Left lung (tissue), 4 donors: ENCODE measurements at regions not wholly inside any gene's neighbourhood (a gene's known extent, or its start where the extent isn't known, plus 50 kb on each side); places are given as distances from the start of the nearest gene placed in this dataset.

ENCODE experiments used
- ATAC-seq: fragments of 200-7000 bp; cut with Tn5 transposase; one replicate; pipeline ENCODE4 v1.9.1; 2020; ENCODE audit warnings: moderate library complexity
- DNase-seq, 4 donors: peaks; one replicate each; pipeline ENCODE4 v3.0.0-alpha.2; 2013 to 2020
- H3K27ac ChIP-seq, 2 donors: fragments of 200-600 bp; sonication (generic) in 1 of 2; one replicate each; pipeline versions ENCODE4 v1.5.0 to v1.8.0; 2020 to 2021
- H3K27me3 ChIP-seq, 2 donors: fragments of 200-600 bp; sonication (generic) in 1 of 2; one replicate each; pipeline versions ENCODE4 v1.5.0 to v1.8.0; 2020 to 2021
- H3K36me3 ChIP-seq, 2 donors: fragments of 200-600 bp; sonication (generic) in 1 of 2; one replicate each; pipeline versions ENCODE4 v1.5.0 to v1.8.0; 2020 to 2021
- H3K4me1 ChIP-seq, 2 donors: fragments of 200-600 bp; one replicate each; pipeline ENCODE4 v1.8.0; 2021
- H3K4me3 ChIP-seq, 2 donors: fragments of 200-600 bp; sonication (generic) in 1 of 2; one replicate each; pipeline versions ENCODE4 v1.5.0 to v1.8.0; 2020 to 2021; ENCODE audit warnings: mild to moderate bottlenecking in 1 of 2
- H3K9me3 ChIP-seq, 2 donors: fragments of 200-600 bp; sonication (generic) in 1 of 2; one replicate each; pipeline versions ENCODE4 v1.5.0 to v1.8.0; 2020 to 2021
- intact Hi-C, 2 donors: fragments of 100-400 bp; cut with DNase I; formaldehyde crosslinking; loops; one replicate each; pipeline versions ENCODE4 v1.11.2 to v1.14.2; 2022
- TF ChIP-seq, protein P1 (sequence below), 2 donors: fragments of 200-600 bp; sonication (generic) in 1 of 2; IDR thresholded peaks; one replicate each; pipeline versions ENCODE4 v1.5.0 to v1.8.0; 2021; ENCODE audit warnings: antibody characterized with exemption in 2 of 2
- donor health status: DM: no; HTN: yes; CAD: no.
- donor health status: DM: no; HTN: no; CAD: no.

DNA sequence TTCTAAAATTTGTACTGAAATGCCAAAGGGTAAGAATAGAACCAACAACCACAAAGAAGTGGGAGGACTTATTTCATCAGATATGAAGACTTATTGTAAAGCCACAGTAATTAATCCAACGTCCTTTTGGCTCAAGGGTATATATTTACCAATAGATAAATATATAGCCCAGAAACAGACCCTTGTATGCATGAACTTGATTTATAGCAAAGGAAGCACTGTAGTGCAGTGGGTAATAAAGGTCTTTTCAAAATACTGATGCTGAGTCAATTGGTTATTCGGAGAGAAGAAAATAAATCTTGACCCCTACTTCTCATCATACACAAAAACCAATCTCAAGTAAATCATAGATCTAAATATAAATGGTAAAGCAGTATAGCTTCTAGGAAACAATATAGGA lies 200.5 kb upstream of the ST6GAL2 start:
- TF ChIP-seq, protein P1, sequence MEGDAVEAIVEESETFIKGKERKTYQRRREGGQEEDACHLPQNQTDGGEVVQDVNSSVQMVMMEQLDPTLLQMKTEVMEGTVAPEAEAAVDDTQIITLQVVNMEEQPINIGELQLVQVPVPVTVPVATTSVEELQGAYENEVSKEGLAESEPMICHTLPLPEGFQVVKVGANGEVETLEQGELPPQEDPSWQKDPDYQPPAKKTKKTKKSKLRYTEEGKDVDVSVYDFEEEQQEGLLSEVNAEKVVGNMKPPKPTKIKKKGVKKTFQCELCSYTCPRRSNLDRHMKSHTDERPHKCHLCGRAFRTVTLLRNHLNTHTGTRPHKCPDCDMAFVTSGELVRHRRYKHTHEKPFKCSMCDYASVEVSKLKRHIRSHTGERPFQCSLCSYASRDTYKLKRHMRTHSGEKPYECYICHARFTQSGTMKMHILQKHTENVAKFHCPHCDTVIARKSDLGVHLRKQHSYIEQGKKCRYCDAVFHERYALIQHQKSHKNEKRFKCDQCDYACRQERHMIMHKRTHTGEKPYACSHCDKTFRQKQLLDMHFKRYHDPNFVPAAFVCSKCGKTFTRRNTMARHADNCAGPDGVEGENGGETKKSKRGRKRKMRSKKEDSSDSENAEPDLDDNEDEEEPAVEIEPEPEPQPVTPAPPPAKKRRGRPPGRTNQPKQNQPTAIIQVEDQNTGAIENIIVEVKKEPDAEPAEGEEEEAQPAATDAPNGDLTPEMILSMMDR (IDR thresholded peaks at IDR 0.05) = no peak
- peaks cover 0 to 4% of the 10 kb centered on the region in 2 donors for H3K9me3 ChIP-seq
- no peak overlapping the region for H3K27ac ChIP-seq
- ATAC-seq = no peak
- intact Hi-C loops = no loop called here
- no peaks in the 10 kb centered on the region for H3K4me1 ChIP-seq
- H3K27me3 ChIP-seq = no peaks in the 10 kb centered on the region
- no peak for DNase-seq
- H3K4me3 ChIP-seq = no peak overlapping the region
- no peaks in the 10 kb centered on the region for H3K36me3 ChIP-seq

DNA sequence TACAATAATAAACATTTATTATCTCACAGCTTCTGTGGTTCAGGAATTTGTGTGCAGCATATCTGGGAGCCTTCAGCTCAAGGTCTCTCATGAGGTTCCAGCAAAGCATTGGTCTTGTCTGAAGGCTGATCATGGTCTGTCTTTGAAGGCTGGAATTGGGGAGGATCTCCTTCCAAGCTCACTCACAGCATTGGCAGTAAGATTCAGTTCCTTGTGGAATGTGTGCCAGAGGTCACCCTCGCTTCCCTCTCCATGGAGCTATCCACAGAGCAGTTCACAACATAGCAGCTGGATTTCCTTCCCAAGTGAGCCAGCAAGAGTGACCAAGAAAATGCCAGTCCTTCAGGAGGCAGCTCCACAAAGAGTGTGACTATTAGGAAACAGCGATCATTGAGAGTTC lies 202.2 kb upstream of the ST6GAL2 start:
- ATAC-seq (no peak), DNase-seq (no peak)
- Histone ChIP-seq H3K4me3 (no peak overlapping the region), H3K27me3 (no peaks in the 10 kb centered on the region), H3K36me3 (no peaks in the 10 kb centered on the region), H3K27ac (no peak overlapping the region), H3K9me3 (peaks cover 0 to 2% of the 10 kb centered on the region in 2 donors), H3K4me1 (no peaks in the 10 kb centered on the region)
- intact Hi-C loops = no loop called here
- TF ChIP-seq, protein P1 (IDR thresholded peaks at IDR 0.05) = no peak

DNA sequence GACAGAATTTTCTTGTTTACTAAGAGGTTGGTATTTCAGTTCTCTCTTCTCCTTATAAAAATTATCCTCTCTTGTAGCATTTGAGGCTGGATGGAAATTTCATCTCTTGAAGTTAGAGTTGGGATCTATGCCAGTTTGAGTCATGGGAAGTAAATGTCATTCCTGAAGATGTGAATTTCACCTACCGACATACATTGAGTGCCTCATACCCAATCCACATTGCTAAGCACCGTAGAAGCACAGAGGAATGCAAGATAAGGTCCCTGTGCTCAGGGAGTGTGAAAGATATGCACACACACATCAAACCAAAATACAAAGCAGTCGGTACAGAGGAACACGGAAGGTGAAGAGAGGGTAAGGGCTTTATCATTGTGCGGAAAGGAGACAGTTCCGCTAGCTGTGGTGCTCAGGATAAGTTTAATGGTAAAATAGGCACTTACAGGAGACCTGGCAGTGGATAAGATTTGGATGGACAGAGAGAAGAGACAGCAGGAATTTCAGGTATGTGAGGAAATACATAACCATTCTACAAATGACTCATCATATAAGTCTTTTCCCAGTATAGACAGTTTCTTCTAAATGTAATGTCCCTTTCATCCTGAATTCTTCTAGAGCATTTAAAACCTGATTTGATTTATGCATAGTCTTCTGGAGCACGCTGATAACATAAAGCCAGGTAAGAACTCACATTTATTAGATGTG lies 205.3 kb upstream of the ST6GAL2 start:
- Histone ChIP-seq H3K9me3 (peaks cover 0 to 2% of the 10 kb centered on the region in 2 donors), H3K4me1 (no peaks in the 10 kb centered on the region), H3K36me3 (no peaks in the 10 kb centered on the region), H3K27me3 (no peaks in the 10 kb centered on the region), H3K4me3 (no peak overlapping the region), H3K27ac (no peak overlapping the region)
- ATAC-seq (no peak), DNase-seq (no peak)
- TF ChIP-seq, protein P1 (IDR thresholded peaks at IDR 0.05) = no peak
- intact Hi-C loops = no loop called here

DNA sequence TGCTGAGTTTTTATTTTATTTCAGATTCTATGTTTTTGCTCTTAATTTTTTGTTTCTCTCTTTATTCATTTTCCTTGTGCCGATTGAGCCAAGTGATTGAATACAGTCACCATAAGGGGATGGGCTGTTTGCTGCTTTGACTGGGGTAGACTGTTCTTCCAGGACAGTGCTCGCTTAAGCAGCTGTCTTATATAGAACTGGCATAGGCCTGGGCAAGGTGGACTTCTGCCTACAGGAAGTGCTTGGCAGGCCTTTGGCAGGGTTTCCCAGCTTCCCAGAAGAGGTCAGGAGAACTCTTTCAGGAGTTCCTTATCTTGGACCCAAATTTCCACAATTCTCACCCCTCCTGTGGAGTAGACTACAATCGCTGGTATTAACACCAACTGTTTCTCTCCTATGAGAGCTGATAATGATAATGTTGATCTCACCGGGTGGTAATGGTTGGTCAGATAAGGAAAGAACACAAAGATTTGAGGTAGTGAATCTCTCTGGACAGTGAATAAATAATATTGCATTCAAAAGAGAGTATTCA lies 207.5 kb upstream of the ST6GAL2 start:
- H3K36me3 ChIP-seq = no peaks in the 10 kb centered on the region
- ATAC-seq (no peak), DNase-seq (no peak)
- no peaks in the 10 kb centered on the region for H3K9me3 ChIP-seq
- no peaks in the 10 kb centered on the region for H3K27me3 ChIP-seq
- intact Hi-C loops = no loop called here
- no peaks in the 10 kb centered on the region for H3K4me1 ChIP-seq
- no peak overlapping the region for H3K27ac ChIP-seq
- no peak overlapping the region for H3K4me3 ChIP-seq
- TF ChIP-seq, protein P1 (IDR thresholded peaks at IDR 0.05) = no peak

DNA sequence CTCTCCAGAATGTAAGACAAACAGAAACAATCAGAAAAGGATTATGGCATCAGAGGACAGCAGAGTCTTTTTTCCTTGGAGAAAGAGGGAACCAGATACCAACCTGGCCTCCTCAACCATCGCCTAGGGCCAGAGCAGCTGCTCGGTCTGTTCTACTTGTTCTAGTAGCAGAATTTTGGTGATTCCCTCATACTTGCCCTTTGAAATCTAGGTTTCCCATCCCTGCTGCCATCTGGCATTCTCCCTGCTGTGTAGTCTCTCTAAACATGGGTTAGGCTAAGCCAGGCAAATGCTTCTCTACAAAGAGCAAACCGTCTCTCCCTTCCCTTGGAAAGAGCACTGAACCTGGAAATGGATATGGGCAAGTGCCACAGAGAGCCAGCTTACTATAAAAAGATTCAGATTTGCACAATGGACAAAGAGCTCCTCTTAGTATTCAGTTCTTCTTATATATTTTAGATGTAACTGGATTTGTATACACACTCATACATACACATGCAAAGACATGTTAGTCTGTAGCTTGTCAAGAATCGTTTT lies 208.6 kb upstream of the ST6GAL2 start:
- TF ChIP-seq, protein P1 (IDR thresholded peaks at IDR 0.05) = no peak
- Histone ChIP-seq H3K27me3 (no peaks in the 10 kb centered on the region), H3K4me1 (no peaks in the 10 kb centered on the region), H3K4me3 (no peak overlapping the region), H3K36me3 (no peaks in the 10 kb centered on the region), H3K27ac (no peak overlapping the region), H3K9me3 (no peaks in the 10 kb centered on the region)
- DNase-seq (no peak), ATAC-seq (no peak)
- intact Hi-C loops = no loop called here
